CD4-positive, alpha-beta T cell treated with Interleukin-15 for 1 hour (primary cell): ENCODE measurements at regions not wholly inside any gene's neighbourhood (a gene's known extent, or its start where the extent isn't known, plus 50 kb on each side); places are given as distances from the start of the nearest gene placed in this dataset.

Source experiments
- DNase-seq: peaks from one replicate; pipeline ENCODE4 v3.0.0-alpha.2; 2020

GRCh38 chr6:155706806-155707205 lies 251.2 kb upstream of the NOX3 start:
- no peak for DNase-seq

DNA sequence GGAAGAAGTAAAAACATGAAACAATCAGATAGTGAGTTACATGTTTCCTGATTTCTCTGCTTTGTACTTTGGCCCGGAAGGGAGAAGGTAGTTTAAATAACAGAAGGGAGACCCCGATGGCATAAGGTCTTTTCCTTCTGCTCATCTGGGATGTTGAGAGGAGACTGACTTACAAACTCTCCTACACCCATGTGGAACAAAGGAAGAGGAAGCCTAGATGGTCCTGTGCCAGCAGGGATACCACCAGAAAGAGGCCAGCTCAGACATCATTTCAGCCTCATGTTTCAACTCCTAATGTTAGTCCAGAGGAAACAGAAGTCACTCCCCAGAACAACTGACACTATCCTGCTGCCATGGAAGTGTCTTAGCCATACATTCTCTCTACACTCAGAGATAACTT lies 250.7 kb upstream of the NOX3 start:
- no peak for DNase-seq

DNA sequence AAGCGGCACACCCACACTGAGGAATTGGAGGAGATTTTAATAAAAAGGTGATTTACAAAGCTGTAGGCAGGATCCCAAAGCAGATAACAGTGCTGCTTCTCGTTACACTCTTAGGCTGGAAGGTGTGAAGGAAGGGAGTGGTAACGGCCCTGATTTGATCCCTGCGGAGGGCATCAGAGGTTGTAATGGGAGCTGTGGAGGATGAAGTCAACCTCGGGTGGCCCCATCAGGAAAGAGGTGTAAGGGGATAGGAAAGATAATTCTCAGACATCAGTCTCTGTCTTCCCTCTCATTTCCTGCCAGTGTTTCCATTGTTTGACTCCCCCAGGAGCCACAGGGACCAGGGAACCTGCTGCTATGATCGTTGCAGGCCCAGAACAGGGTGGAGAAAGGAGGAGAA lies 245.7 kb upstream of the NOX3 start:
- DNase-seq = no peak

DNA sequence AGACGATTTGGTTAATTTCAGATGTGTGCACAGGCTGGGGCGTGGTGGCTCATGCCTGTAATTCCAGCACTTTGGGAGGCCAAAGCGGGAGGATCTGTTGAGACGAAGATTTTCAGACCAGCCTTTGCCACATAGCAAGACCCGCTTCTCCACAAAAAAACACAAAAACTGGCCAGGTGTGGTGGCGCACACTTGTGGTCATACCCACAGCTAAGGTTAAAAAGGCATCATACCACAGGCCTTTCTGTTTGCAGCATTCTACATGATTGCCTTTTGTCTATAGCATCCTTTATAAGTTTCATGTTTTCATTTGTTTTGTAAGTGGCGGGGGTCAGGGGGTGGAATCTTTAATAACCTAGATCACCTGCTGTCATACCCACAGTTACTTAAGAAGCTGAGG lies 239.9 kb upstream of the NOX3 start:
- no peak for DNase-seq

DNA sequence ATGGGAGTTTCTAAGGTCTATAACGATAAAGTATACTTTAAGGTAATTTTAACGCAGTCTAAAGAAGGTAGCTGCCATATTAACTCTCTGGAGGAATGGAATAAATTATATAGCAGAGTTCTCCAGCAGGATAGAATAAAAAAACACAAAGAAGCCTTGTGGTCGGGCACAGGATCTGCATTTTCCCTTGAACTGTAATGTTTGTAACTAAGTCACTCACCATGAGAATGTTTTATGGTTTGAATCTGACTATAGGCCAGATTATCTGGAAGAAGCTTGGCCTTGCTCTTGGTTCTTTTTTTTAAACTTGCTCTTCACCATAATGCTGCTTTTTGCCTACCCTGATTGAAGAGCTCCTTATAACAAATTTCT lies 238.8 kb upstream of the NOX3 start:
- no peak for DNase-seq

DNA sequence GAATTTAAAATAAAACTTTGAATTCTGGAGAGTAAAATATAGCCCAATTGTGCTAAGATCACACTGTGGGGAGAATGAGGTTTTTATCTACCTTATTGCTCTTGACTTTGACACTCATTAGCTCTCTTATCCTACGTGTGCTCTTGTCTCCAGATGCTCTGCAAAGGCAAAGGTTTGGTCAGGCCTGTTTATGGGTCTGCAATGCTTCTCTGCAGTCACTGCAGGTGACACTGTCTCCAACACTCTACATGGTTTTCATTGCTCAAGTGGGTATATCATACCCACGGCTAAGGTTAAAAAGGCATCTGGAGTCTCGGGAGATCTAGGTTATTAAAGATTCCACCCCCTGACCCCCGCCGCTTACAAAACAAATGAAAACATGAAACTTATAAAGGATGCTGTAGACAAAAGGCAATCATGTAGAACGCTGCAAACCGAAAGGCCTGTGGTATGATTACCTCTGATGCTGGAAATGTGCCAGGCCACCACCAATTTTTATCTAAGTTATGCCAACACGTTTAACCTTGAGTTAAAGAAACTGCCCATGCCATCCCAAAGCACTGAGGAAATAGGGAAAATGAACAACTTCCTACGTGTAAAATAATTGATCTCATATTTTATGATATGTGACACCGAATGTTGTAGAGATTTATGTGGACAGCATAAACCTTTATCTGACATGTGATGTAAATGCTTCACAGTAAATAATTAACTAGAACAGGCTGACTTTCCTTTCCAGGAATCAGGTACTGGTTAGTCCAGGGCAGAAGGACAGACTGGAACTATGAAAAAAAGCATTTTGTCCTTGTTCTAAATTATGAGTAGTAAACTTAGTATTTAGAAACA lies 238.2 kb upstream of the NOX3 start:
- DNase-seq = no peak

DNA sequence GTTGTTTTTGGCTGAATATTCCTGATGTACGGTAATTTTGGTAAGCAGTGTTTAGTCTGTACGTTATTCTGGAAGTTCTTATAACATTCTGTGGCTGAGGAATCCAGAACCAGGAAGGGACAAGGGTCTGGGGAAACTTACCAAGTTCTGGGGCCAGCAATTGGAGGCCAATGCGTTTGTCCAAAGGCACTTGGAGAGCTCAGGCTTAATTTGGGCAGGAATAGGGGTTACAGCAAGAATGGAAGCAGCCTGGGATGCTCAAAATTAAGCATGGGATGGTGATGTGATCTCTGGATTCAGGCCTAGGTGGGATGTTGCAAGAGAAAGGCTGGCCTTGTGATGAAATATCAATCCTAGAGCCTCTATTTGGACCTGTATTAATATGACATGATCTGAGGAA lies 235.2 kb upstream of the NOX3 start:
- no peak for DNase-seq

DNA sequence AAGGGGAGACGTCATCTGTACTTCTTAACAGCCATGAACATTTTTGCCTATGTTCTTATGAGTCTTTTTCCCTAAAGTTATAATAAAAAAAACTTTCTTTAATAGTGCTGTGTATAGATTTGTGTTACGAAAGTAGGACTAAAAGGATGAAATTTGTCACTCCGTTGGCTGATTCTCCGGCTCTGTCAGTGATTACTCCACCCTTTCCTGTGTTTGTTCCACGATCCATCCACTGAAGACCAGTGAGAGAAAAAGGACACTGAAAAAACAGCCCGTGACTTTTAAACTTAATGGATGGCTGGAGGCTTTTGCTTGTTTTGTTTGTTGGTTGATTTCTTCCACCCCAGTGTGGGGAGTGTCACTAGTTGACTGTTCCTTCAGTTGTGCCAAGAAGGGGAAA lies 232.0 kb upstream of the NOX3 start:
- no peak for DNase-seq

DNA sequence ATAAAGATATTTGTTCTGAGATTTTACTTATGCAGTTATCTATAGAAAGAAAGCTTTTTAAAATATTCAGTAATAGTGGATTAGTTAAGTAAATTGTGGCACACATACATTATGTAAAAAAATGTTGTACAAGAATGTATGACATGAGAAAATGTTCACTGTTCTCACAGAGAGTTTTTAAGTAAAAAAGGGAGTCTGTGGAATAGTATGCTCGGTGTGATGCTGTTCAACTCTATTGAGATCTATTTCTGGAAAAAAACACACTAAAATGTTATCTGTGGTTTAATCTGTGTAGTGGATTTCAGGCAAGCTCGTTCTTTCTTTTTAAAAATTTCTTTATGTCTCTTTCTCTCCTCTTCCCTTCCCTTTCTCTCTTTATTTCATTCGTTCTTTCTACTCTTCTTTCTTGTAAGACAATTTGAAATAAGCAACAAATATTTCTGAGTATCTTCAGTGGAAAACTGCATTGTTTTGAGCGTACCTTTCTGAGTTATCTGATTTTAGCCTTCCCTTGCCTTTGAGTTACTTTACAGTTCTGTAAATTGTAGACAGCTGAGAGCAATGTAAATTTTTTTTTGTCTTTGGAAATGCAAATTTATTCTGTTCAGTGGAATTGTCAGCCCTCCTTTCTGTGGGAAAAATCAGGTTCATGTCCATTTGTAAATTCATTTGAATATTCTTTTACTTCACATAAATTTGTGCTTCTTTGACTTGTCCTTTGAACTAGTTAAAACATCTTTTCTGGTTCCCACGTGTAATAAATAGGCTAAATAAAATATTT lies 229.0 kb upstream of the NOX3 start:
- DNase-seq = no peak

DNA sequence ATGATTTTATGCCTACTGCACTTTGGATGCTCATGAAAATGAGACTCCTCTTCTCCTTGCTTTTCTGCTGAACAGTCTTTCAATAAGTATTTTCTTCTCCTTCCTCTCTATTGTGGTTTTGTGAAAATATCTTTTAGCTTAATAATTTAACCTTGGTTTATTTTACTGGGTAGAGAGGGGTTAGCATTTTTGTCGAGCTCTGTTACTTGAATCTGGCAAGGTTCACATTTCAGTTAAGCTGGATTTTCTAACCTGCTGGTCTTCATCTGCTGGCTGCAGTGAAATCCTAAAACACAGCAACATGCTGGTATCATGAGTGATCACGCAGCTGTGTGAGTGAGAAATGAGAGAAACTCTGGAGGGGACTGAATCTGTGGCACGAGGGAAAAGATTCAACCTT lies 222.7 kb upstream of the NOX3 start:
- no peak for DNase-seq

- no peak for DNase-seq
These were observed 220.7 kb upstream of the NOX3 start for GRCh38 chr6:155676346-155676745.

DNA sequence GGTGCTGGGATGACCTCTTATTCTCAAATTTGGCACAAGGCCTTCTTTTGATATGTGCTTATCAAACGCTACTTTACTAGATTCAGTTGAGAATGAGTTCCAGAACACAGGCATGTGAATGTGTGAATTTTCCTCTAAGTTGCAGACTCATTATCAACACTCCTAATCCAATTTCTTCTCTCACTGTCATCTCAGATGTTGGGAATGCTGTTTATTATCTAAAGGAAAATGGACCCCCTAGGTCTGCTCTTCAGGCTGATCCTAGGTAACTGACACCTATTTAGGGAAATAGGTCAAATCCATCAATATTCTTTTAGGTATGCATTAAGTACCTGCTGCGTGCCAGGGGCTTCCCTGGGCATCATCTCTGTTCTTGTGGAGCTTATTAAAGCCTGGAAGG lies 215.0 kb upstream of the NOX3 start:
- no peak for DNase-seq

DNA sequence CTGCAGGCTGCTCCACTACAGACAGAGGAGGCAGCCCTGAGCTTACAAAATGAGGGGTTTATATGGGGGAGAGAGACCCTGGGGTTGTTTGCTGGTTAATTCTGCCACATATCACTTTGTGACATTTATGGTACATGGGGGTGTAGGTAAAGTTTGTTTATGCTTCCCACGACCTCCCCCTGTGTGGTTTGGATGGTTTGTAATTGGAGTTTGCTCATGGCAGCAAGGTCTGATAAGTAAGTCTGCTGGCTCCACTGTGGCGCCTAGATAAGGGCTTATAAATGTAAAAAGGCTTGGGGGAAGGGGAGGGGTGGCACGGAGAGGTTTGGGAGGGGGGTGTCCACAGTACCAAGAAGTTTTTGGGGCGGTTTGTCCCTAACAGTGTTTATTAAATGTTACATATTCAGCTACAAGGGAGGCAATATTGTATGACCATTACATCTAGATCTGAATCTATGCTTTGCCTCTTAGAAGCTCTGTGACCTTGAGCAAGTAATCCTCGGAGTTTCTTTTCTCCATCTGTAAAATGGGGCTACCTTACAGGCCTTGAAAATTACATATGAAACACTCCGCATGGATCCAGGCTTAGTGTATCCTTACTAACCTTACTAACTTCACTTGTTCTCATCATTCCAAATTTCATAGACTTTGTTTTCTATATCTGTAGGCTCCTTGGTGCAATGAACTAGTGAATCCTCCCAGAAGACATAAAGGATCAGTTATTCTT lies 204.8 kb upstream of the NOX3 start:
- DNase-seq = no peak

- DNase-seq = no peak
These were observed 200.4 kb upstream of the NOX3 start for GRCh38 chr6:155656024-155656423.

DNA sequence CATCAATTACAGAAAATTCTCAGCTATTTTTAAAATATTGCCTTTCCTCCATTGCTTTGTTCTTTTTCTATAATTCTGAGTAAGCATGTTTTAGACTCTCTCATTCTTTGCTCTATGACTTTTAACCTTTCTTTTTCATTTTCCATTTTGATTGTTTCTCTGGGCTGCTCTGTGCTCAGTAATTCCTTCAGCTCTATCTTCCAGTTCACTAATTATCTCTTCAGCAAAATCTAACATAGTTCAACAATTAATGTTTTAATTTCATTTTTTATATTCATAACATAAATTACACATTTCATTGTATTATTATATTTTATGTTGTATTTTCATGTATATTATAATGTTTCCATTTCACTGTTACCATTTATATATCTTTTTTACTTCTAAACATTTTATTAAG lies 198.8 kb upstream of the NOX3 start:
- DNase-seq = no peak

DNA sequence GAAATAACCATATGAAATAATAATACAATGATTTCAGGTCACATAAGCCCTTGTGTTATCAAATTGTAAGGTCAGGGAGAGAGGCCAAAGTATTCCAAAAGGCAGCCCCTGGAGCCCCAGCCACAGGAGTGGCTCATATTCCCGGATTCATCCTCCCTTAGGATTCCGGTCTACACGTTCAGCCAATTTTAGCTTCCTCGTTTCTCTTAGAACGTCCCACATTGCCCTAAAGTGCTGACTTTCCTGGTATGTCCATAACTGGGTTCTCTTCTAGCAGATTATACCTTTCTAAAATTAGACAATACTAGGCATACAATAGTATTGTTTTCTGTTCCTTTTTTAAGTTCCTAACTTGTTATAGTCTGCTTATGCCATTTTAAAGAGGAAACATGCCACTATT lies 192.7 kb upstream of the NOX3 start:
- no peak for DNase-seq

DNA sequence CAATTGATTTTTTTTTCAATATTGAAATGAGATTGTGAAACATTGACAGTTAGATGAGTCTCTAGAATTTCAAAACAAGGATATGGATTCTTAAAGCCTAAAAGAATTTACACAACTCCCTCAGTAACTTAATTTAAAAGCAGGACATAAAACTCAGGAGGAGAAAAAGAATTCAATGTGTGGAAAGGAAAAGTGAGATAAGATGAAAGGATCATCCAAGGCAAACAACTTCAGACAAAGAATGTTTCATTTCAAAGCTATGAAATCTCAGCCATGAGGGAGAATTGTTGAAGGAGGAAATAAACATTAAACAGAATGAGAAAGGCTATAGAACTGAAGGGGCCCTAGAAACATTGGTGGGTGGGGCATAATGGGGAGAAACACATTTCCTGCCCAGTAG lies 191.7 kb upstream of the NOX3 start:
- no peak for DNase-seq

DNA sequence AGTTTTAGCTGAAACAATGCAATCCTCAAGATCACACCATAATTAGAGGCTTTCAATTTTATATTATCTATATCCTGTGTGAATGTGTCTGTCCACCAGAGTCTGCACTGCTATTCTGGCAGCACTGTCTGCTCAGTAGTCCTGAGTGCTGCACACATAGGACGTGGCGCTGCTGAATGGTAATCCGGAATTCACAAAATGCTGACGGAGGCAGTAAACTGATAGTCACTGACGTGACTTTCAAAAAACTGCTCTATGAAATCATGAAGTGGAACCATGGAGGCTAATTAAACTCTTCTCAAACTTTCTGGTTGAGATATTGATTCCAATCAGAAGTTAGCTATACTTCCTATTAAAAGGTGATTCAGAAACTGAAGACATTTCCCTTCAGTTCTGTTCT lies 190.8 kb upstream of the NOX3 start:
- DNase-seq = no peak

DNA sequence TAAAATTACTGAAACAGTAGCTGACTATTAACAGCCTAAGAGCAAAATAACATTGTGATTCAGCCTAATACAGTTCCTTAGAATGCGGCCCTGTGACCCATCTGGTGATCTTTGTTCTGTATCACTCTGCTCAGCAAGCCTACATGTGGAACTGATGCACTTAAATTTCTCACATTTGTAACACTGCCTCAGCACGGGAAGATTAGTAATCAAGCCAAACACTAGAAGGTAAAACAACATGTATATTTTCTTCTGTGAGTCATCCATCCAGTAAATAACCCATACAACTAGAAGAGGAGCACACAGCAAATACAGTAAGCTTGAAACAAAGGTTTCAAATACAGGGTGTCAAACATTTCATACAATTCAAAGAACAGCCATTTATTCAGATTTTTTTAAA lies 189.7 kb upstream of the NOX3 start:
- no peak for DNase-seq

DNA sequence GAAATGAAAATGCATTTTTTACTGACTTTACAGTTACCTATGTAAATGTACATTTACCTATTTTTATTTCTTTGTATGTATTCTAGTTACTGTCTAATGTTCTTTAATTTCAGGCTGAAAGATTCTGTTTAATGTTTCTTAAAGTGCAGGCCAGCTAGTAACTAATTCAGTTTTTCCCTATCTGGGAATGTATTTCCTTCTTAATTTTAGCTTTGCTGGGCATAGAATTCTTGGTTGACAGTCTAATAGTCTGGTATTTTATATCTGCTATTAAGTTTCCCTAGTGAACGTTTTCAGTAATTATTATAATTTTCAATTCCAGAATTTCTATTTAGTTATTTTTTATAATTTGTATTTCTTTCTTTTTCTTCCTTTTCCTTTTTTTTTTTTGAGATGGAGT lies 186.0 kb upstream of the NOX3 start:
- no peak for DNase-seq

DNA sequence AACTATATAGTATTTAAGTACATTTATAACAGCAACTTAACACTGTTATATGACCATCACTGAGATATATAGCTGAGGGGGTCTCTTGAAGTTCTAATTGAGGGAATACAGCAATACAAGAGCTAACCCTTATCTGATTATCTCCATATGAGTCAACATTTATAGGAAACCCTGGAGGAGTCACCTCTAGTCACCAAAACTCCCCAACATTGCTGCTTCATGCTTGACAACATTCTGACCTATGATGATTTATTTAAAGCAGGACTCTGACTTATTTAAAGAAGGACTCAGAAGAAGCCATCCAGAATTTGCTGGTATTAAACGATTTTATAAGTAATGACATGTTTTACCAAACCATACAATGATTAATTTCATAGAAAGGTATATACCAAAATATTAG lies 182.6 kb upstream of the NOX3 start:
- DNase-seq = no peak

DNA sequence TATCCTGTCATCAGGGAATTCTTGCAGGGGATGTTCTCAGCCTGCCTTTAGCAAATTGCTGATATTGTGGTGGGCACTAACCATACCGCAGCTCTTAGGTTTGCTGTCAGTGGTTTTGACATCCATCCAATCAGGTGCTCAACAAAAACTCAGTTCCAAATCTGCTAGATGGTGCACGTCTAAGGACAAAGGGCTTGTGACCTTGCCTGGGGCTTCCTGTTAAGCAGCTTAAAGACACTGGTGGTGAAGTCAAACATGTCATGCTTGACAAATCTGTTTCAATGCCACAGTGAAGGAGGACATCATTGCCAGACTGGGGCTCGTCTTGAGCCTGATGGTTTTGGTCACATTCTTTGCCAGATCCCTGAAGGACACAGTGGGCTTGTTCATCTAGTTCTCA lies 179.8 kb upstream of the NOX3 start:
- DNase-seq = no peak

DNA sequence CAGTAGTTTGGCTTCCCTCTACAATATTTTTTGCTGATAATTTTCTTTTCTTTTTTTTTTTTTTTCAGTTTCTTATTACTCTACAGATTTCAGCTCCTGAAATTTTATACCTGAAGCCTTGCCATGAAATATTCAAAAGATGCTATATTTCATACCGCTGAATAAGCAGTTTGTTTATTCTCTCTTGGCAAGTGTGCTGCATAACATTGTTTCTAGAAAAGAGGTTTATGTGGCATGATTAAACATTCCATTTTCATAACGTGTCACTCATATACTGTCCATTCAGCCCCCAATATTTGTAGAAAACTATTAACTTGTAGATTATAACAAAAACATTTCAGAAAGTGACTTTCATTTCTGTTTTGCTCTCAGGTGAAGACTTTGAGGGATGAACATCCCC lies 174.4 kb upstream of the NOX3 start:
- DNase-seq = no peak

DNA sequence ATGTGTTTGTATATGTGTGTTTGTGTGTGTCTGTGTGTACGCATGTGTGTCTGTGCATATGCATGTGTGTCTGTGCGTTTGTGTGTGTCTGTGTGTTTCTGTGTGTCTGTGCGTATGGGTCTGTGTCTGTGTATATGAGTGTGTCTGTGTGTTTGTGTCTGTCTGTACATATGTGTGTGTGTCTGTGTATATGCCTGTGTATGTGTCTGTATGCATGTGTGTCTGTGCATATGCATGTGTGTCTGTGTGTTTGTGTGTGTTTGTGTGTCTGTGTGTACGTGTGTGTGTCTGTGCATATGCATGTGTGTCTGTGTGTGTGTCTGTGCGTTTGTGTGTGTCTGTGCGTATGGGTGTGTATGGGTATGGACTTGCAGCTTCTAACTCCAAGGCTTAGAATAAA lies 174.0 kb upstream of the NOX3 start:
- no peak for DNase-seq
